HL-60 (cell line): ENCODE measurements at regions not wholly inside any gene's neighbourhood (a gene's known extent, or its start where the extent isn't known, plus 50 kb on each side); places are given as distances from the start of the nearest gene placed in this dataset.

Source experiments
- DNase-seq, 2 experiments: peaks; one replicate each; pipeline ENCODE4 v3.0.0-alpha.2; 2010 to 2020; ENCODE audit warnings: low read depth in 1 of 2, low spot score in 1 of 2
- H3K27ac ChIP-seq: fragments of 250-450 bp; sonication (Bioruptor Pico); replicated peaks from 2 replicates; pipeline ENCODE4 v1.5.1; 2020; ENCODE audit warnings: mild to moderate bottlenecking, moderate library complexity
- H3K27me3 ChIP-seq: fragments of 250-450 bp; sonication (Bioruptor Pico); 2 replicates; pipeline ENCODE4 v1.5.1; 2021; ENCODE audit warnings: mild to moderate bottlenecking, moderate library complexity; ENCODE audit not compliant: insufficient read depth, poor library complexity, severe bottlenecking
- H3K4me3 ChIP-seq: replicated peaks from 2 replicates; pipeline ENCODE4 v1.5.1; 2011; ENCODE audit warnings: mild to moderate bottlenecking, control low read depth, low read length; ENCODE audit not compliant: insufficient read depth
- GABPA ChIP-seq: IDR thresholded peaks from 2 replicates; pipeline ENCODE4 v1.6.1; 2012; ENCODE audit warnings: low read depth
- POLR2AphosphoS5 ChIP-seq: IDR thresholded peaks from 2 replicates; pipeline ENCODE4 v1.6.1; 2012; ENCODE audit warnings: low read depth
- SPI1 ChIP-seq: IDR thresholded peaks from 2 replicates; pipeline ENCODE4 v1.6.1; 2012; ENCODE audit warnings: low read depth, mild to moderate bottlenecking, borderline replicate concordance
- TF ChIP-seq, protein P1 (sequence below): IDR thresholded peaks from 2 replicates; pipeline ENCODE4 v1.6.1; 2012; ENCODE audit warnings: low read depth; ENCODE audit not compliant: insufficient replicate concordance
- TF ChIP-seq, protein P2 (sequence below): IDR thresholded peaks from one replicate; pipeline ENCODE4 v1.5.1; 2011; ENCODE audit warnings: low read length, control low read depth, inconsistent platforms; ENCODE audit not compliant: insufficient read depth

DNA sequence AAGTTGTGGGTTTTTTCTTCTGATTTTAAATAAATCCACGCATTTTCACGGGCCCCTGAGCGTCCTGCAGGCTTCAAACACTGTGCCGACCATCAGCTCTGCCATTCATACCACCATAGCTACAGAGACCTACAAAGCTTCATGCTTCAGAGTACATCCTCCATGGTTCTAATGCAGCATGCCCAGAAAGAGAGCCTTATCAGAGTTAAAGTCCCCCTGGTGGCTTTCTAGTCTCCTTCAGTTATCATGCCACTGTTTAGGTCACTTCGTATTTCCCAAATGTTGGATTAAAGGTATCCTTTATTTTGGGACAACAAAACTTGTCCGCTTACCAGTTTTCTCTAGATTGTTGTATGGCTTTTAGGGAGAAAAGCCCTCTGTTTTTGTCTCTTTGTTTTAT lies 66.7 kb upstream of the VCX2 start:
- Histone ChIP-seq H3K4me3 (no peak overlapping the region), H3K27ac (no peak overlapping the region), H3K27me3 (no peaks in the 10 kb centered on the region)
- no peak for DNase-seq
- TF ChIP-seq SPI1 (no peak), GABPA (no peak), POLR2AphosphoS5 (no peak)
- TF ChIP-seq, protein P1, sequence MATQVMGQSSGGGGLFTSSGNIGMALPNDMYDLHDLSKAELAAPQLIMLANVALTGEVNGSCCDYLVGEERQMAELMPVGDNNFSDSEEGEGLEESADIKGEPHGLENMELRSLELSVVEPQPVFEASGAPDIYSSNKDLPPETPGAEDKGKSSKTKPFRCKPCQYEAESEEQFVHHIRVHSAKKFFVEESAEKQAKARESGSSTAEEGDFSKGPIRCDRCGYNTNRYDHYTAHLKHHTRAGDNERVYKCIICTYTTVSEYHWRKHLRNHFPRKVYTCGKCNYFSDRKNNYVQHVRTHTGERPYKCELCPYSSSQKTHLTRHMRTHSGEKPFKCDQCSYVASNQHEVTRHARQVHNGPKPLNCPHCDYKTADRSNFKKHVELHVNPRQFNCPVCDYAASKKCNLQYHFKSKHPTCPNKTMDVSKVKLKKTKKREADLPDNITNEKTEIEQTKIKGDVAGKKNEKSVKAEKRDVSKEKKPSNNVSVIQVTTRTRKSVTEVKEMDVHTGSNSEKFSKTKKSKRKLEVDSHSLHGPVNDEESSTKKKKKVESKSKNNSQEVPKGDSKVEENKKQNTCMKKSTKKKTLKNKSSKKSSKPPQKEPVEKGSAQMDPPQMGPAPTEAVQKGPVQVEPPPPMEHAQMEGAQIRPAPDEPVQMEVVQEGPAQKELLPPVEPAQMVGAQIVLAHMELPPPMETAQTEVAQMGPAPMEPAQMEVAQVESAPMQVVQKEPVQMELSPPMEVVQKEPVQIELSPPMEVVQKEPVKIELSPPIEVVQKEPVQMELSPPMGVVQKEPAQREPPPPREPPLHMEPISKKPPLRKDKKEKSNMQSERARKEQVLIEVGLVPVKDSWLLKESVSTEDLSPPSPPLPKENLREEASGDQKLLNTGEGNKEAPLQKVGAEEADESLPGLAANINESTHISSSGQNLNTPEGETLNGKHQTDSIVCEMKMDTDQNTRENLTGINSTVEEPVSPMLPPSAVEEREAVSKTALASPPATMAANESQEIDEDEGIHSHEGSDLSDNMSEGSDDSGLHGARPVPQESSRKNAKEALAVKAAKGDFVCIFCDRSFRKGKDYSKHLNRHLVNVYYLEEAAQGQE, result no peak
- TF ChIP-seq, protein P2, sequence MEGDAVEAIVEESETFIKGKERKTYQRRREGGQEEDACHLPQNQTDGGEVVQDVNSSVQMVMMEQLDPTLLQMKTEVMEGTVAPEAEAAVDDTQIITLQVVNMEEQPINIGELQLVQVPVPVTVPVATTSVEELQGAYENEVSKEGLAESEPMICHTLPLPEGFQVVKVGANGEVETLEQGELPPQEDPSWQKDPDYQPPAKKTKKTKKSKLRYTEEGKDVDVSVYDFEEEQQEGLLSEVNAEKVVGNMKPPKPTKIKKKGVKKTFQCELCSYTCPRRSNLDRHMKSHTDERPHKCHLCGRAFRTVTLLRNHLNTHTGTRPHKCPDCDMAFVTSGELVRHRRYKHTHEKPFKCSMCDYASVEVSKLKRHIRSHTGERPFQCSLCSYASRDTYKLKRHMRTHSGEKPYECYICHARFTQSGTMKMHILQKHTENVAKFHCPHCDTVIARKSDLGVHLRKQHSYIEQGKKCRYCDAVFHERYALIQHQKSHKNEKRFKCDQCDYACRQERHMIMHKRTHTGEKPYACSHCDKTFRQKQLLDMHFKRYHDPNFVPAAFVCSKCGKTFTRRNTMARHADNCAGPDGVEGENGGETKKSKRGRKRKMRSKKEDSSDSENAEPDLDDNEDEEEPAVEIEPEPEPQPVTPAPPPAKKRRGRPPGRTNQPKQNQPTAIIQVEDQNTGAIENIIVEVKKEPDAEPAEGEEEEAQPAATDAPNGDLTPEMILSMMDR, result no peak

DNA sequence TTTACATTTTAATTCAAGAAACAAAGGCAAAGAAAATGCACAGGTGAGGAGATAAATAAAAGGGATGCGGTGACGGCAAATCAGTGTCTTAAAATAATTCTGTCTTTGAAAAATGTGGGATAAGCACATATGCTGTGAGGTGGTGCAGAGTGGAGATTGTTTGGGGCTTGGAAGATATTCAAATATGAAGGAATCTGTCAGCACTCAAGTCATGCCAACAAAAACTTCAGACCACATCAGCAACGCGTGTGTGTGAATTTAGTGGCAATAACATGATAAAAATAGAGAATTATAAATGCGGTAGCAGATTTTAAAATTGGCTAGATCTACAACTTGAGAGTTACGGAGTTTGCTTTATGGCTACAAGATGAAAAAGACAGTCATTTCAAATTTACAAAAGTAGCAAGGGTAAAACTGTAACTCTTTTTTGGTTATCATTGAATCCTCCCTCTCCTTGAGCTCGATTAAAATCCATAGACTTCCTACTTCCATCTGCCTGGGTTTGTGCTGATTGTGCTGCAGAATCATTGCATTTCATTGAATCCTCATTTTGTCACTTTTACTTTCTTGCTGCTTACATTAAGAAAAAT lies 71.5 kb upstream of the VCX2 start:
- Histone ChIP-seq H3K4me3 (no peak overlapping the region), H3K27ac (no peak overlapping the region), H3K27me3 (no peaks in the 10 kb centered on the region)
- DNase-seq, result no peak
- TF ChIP-seq, protein P1, result no peak
- TF ChIP-seq, protein P2, result no peak
- TF ChIP-seq POLR2AphosphoS5 (no peak), GABPA (no peak), SPI1 (no peak)

DNA sequence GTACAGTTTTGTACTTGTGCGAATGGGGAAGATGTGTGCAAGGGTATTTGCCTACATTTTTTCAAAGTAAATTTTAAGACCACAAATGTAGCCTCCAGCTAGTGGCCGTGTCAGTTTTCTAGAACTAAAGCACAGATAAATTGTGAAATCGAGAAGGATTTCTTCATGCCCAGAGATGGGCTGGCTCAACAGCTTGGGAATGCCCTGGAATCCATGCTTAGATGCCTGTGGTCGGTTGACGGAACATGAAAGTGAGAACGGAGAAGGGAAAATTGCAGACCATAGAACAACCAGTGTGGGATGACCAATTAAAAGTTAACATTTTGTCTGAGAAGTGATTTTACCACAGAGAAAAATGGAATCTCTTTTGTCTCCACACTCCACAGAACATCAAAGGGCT lies 73.2 kb upstream of the VCX2 start:
- H3K27me3 ChIP-seq, result no peaks in the 10 kb centered on the region
- H3K4me3 ChIP-seq, result no peak overlapping the region
- TF ChIP-seq SPI1 (no peak), GABPA (no peak), POLR2AphosphoS5 (no peak)
- TF ChIP-seq, protein P1, result no peak
- TF ChIP-seq, protein P2, result no peak
- no peak for DNase-seq
- H3K27ac ChIP-seq, result no peak overlapping the region
